ENCODE measurements at regions not wholly inside any gene's neighbourhood (a gene's known extent, or its start where the extent isn't known, plus 50 kb on each side); places are given as distances from the start of the nearest gene placed in this dataset.

GRCh38 chr10:44056967-44057805, 327.7 kb downstream of the CXCL12 start:
- no peak for DNase-seq (ENCODE audit: low read depth)

GRCh38 chr10:44056206-44056605, 328.7 kb downstream of the CXCL12 start:
- no peak for DNase-seq (ENCODE audit: low read depth)

GRCh38 chr10:44054046-44054445, 330.9 kb downstream of the CXCL12 start:
- no peak for DNase-seq (ENCODE audit: low read depth)

GRCh38 chr10:44053391-44053790, 331.5 kb downstream of the CXCL12 start:
- no peak for DNase-seq (ENCODE audit: low read depth)

DNA sequence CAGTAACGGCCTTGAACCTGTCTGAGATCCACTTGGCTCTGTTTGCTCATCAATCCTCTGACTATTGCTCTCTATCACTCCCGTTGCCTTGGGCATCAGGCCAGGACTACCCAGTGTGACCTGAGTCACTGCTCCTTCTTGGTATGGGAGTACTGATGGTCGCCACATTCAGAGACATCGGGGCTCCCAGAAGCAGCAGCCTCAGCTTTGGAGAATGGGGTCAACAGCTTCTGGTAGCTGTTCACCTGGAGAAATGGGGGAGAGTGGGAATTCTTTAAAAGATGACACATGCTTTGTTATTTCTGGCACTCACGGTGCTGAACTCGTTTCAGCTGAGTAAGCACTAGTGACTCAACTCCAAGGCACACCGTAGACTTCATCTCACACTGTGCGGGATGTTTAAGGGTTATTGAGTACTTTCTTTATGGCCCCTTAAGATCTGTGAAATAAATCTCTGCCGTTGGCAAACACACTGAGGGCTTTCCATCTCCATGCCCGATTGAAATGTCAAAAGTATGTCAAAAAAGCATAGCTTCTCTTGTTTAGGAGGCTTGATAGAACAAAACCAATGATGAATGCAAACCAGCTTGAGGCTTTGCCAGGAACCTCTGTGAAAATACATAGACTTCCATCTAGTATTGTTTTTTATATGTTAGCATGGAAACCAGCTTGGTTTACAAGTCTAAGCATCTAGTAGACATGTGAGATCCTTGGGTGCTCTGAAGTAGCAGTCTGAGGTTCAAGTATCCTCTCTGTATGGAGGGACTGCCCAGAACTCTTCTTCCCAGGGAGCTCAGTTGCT, 333.1 kb downstream of the CXCL12 start:
- DNase-seq (ENCODE audit: low read depth): no peak

DNA sequence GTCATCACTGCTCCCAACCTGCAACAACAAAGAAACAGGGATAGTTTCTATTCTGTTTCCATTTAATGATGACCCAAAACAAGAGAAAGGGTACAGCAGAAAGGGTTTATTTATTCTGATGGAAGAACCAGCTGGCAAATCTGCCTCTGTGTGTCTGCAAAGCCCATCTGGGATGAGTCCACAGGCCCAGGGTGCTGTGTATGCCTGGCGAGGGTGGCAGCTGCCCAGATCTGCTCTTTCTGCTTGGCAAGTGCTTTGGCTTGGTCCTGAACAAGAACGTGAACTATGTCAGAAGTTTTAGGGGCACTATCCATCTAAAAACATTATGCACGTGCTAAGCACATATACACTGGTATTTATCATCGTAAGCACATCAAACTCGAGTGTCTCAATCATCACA, 333.8 kb downstream of the CXCL12 start:
- no peak for DNase-seq (ENCODE audit: low read depth)

DNA sequence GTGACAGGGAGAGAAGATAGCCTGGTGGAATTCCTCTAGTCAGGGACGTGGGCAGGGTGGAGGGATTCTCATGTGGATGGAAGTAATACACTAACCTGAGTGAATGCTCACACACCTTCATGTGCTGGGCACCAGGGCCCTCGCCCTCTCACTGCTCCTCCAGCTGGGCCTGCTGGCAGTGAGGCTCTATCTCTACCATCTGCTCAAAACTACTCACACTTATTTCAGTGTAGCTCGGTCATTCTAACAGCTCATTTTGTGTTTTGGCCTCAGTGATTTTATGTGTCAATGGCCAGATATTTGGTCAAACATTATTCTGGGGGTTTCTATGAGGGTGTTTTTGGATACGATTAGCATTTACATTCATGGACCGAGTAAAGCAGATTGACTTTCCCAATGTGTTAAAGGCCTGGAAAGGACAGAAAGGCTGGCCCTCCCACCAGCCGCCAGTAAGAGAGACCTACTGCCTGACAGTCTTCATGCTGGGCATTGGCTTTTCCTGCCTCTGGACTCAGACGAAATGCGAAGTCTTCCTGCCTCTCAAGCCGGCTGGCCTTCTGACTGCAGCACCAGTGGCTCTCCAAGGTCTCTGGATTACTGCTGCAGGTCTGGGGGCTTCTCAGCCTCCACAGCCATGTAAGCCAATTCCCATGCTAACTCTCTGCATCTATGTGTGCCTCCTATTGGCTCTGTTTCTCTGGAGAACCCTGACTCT, 335.4 kb downstream of the CXCL12 start:
- no peak for DNase-seq (ENCODE audit: low read depth)

DNA sequence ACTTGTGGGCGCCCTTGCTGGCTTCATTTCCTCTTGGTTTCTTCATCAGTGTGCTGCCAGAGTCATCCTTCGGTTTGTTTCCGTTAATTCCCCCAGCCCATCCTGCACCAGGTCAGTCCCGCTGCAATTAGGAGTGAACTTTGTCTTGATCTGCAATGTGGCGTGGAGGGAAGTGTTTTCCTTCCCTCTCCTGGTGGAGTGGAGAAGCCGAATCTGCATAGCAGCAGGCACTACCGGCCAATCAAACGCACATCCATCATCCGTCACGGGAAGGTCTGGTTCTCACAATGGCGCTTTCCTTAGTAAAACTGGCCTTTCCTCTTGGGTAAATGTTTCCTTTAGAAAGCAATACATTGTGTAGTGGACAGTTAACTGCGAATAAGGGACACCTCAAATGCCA, 337.5 kb downstream of the CXCL12 start:
- no peak for DNase-seq (ENCODE audit: low read depth)

DNA sequence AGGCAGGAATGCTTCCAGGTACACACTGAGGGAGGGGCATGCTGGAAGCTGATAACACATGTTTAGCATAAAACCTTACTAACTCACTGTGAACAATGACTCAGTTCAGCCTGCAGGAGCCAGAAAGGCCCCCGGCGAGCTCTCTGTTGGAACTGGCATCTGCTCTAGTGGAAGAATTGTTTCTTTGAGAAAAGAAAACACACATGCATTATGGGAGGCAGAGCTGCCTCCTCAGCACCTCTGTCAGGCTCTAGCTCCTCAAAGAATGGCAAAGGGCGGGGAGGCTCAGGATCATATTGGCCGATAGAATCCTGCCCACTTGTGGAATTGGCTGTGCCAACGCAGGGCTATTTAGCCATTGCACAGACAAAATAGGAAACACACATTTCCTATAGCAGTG, 338.3 kb downstream of the CXCL12 start:
- DNase-seq (ENCODE audit: low read depth): no peak

- DNase-seq (ENCODE audit: low read depth): no peak
Observed at GRCh38 chr10:44045020-44045419, 339.9 kb downstream of the CXCL12 start.

- DNase-seq (ENCODE audit: low read depth): no peak
Observed at GRCh38 chr10:44044549-44044948, 340.3 kb downstream of the CXCL12 start.

GRCh38 chr10:44043646-44044375, 341.1 kb downstream of the CXCL12 start:
- no peak for DNase-seq (ENCODE audit: low read depth)

DNA sequence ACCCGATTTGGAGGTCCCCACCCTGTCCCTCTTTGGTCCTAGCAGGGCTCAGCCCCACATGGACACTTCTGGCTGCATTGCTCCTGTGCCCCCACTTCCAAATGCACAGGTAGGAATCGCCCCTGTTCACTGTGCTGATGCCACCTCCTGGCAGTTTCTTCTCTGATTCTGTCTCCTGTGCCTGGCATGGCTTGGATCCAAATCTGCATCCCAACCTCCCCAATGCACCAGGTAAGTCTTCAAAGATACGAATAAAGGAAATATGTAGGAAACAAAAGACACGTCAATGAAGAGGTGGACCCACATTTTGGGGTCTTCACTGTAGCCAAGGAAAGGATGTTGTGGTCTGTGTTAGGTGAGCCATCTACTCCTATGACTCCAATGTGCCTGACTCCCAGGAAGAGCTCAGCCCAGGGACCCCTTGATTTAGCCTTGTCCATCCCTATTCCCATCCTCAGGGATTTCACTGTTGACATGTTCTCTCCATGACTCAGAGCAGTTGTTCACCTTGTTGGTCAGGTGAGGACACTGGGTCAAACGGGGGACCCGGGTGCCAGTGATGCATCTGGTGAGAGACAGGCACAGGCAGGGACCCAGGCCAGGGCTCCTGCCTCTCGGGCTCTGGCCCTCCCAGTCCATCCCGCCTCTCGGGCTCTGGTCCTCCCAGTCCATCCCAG, 341.8 kb downstream of the CXCL12 start:
- no peak for DNase-seq (ENCODE audit: low read depth)

DNA sequence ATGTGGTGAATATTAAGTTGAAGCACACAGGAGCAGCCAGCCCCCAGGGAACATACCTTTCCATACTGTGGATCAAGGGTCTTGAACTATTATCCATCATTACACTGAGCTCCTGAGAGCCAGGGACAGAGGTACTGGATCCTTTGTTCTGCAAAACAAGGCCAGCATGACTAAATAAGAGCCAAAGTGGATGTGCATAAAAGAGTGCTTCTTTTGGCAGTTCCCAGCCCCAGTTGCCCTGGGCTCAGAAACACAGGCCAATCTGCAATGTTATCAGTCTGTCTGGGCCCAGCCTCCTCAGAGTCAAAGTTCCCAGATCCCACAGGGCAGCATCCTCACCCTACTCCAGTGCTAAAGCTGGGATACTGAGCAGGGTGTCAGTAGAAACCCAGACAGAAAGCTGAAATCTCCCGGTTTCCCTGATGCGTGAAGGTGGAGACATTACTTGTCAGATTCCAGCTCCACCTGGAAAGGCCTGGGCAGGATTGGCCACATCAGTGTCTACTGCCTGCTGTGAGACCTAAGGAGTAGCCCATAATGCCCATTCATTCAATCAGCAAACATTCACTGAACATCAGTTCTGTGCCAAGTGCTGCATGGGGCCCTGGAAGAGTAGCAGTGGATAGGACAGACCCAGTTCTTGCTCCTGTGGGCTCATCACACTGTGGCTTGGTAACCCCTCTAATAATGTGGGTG, 342.7 kb downstream of the CXCL12 start:
- no peak for DNase-seq (ENCODE audit: low read depth)

DNA sequence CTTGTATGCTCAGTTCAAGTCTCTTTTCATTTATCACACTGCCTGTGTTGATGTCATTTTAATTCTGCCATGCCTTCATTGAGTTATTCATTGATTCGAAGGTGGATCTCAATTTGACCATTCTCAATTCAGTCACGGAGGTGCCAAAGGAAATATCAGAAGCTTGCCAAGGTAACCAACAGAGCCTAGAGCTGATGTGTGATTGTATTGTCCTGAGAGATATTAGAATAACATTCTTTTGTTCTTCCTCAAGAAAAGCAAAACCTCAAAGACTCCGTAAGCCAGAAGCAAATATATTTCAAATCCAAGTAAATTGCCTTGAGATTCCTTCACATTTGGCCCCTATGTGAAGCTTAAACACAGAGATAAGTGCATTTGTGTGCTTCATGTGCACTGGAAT, 345.3 kb downstream of the CXCL12 start:
- no peak for DNase-seq (ENCODE audit: low read depth)

GRCh38 chr10:44036425-44036824, 348.5 kb downstream of the CXCL12 start:
- DNase-seq (ENCODE audit: low read depth): no peak

GRCh38 chr10:44035474-44036197, 349.3 kb downstream of the CXCL12 start:
- no peak for DNase-seq (ENCODE audit: low read depth)

DNA sequence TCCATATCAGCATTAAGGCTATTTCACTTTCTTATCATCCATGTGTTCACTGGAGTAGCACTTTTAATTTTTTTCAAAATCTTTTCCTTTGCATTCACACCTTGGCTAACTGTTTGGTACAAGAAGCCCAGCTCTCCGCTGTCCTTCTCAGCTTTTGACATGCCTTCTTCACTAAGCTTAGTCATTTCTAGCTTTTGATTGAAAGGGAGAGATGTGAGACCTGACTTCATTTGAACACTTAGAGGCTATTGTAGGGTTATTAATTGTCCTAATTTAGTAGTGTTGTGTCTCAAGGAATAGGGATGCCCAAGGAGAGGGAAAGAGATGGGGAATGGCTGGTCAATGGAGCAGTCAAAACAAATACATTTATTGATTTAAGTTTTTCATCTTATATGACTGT, 350.0 kb downstream of the CXCL12 start:
- no peak for DNase-seq (ENCODE audit: low read depth)

- no peak for DNase-seq (ENCODE audit: low read depth)
Observed at GRCh38 chr10:44033008-44033407, 351.9 kb downstream of the CXCL12 start.

DNA sequence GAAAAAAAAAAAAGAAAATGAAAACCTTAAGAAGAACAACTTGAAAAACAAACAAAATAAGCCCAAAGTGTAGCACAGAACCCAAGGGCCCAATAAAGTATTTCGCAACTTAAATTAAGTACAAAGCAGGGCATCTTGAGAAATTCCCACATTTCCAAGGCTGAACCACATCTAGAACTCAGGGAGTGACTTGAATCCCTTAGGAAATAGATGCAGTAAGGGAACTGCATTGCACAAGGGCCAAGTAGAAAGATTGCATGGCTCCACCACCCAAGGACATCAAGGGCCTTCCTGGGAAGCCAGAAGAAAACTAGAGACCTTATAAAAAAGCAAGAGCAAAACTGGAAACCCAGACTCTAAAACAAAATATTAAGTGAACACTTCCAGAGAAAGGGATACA, 352.7 kb downstream of the CXCL12 start:
- DNase-seq (ENCODE audit: low read depth): no peak
